GM23248 (cell line): ENCODE measurements at regions not wholly inside any gene's neighbourhood (a gene's known extent, or its start where the extent isn't known, plus 50 kb on each side); places are given as distances from the start of the nearest gene placed in this dataset.

Source experiments
- EZH2 ChIP-seq: fragments of 200-600 bp; sonication (generic); IDR thresholded peaks from 2 replicates; pipeline ENCODE4 v1.6.1; 2018; ENCODE audit warnings: antibody characterized with exemption, mild to moderate bottlenecking; ENCODE audit not compliant: insufficient read depth, poor library complexity, severe bottlenecking
- EZH2phosphoT487 ChIP-seq: fragments of 200-600 bp; sonication (generic); IDR thresholded peaks from 2 replicates; pipeline ENCODE4 v1.6.1; 2018; ENCODE audit warnings: antibody characterized with exemption, moderate library complexity, mild to moderate bottlenecking, low read depth; ENCODE audit not compliant: insufficient read depth

DNA sequence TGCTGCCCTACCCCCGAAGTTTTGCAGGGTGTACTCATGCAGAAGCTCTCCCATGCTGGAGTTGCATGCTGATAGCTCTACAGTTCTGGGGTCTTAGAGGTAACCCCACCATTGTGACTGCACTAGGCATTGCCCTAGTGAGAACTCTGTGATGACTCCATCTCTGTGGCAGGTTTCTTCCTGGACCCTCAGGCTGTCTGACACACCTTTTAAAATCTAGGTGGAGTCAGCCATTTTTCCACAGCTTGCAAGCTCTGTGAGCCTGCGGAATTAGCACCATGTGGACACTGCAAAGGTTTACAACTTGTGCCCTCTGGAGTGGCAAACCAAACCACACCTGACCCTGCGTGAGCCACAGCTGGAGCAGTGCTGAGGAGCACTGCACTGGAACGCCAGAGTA lies 636.2 kb upstream of the SPRY2 start:
- TF ChIP-seq EZH2 = no peak
- no peak for TF ChIP-seq EZH2phosphoT487
